HG03457 (cell line): ENCODE measurements at regions not wholly inside any gene's neighbourhood (a gene's known extent, or its start where the extent isn't known, plus 50 kb on each side); places are given as distances from the start of the nearest gene placed in this dataset.
"Not testable (repeated sequence)": the region's sequence is repeated elsewhere in the genome, so short reads cannot be mapped to it uniquely, and the experiment has no call there.

ENCODE experiments used
- ATAC-seq: cut with Tn5 transposase; IDR thresholded peaks from one replicate; pipeline ENCODE4 v1.9.1; 2021; ENCODE audit warnings: moderate number of reproducible peaks; ENCODE audit not compliant: unreplicated experiment

- ATAC-seq: not testable (repeated sequence)
Measured at GRCh38 chr16:88241404-88242311, 141.1 kb upstream of the ZNF469 start.

GRCh38 chr16:88242312-88243295 lies 140.2 kb upstream of the ZNF469 start:
- ATAC-seq: not testable (repeated sequence)

- not testable (repeated sequence) for ATAC-seq
Measured at GRCh38 chr16:88243921-88244320, 138.8 kb upstream of the ZNF469 start.

- ATAC-seq: not testable (repeated sequence)
Measured at GRCh38 chr16:88245241-88246081, 137.3 kb upstream of the ZNF469 start.

GRCh38 chr16:88246955-88247582 lies 135.7 kb upstream of the ZNF469 start:
- ATAC-seq: not testable (repeated sequence)

- not testable (repeated sequence) for ATAC-seq
Measured at GRCh38 chr16:88247583-88247966, 135.2 kb upstream of the ZNF469 start.

- not testable (repeated sequence) for ATAC-seq
Measured at GRCh38 chr16:88248761-88249160, 134.0 kb upstream of the ZNF469 start.

GRCh38 chr16:88250381-88250780 lies 132.4 kb upstream of the ZNF469 start:
- ATAC-seq: not testable (repeated sequence)

- ATAC-seq: not testable (repeated sequence)
Measured at GRCh38 chr16:88252057-88252794, 130.5 kb upstream of the ZNF469 start.

GRCh38 chr16:88258141-88258540 lies 124.6 kb upstream of the ZNF469 start:
- not testable (repeated sequence) for ATAC-seq

GRCh38 chr16:88258764-88259525 lies 123.8 kb upstream of the ZNF469 start:
- not testable (repeated sequence) for ATAC-seq

- not testable (repeated sequence) for ATAC-seq
Measured at GRCh38 chr16:88259538-88259937, 123.2 kb upstream of the ZNF469 start.

- not testable (repeated sequence) for ATAC-seq
Measured at GRCh38 chr16:88260146-88260545, 122.6 kb upstream of the ZNF469 start.

GRCh38 chr16:88260881-88261665 lies 121.7 kb upstream of the ZNF469 start:
- not testable (repeated sequence) for ATAC-seq

GRCh38 chr16:88261814-88262605 lies 120.7 kb upstream of the ZNF469 start:
- not testable (repeated sequence) for ATAC-seq

- not testable (repeated sequence) for ATAC-seq
Measured at GRCh38 chr16:88262858-88263563, 119.7 kb upstream of the ZNF469 start.
